Renal cortex interstitium (tissue), 11 donors: ENCODE measurements at regions not wholly inside any gene's neighbourhood (a gene's known extent, or its start where the extent isn't known, plus 50 kb on each side); places are given as distances from the start of the nearest gene placed in this dataset.

ENCODE experiments used
- DNase-seq, 11 donors: peaks; one replicate each; pipeline ENCODE4 v3.0.0-alpha.2; 2013; ENCODE audit warnings: low read depth in 9 of 11, low spot score in 4 of 11; ENCODE audit errors: extremely low read depth in 1 of 11

GRCh38 chr2:157190151-157190550 is 67.4 kb upstream of the GALNT5 start:
- no peak for DNase-seq

- no peak for DNase-seq
Observed at GRCh38 chr2:157191186-157191585, 66.3 kb upstream of the GALNT5 start.

DNA sequence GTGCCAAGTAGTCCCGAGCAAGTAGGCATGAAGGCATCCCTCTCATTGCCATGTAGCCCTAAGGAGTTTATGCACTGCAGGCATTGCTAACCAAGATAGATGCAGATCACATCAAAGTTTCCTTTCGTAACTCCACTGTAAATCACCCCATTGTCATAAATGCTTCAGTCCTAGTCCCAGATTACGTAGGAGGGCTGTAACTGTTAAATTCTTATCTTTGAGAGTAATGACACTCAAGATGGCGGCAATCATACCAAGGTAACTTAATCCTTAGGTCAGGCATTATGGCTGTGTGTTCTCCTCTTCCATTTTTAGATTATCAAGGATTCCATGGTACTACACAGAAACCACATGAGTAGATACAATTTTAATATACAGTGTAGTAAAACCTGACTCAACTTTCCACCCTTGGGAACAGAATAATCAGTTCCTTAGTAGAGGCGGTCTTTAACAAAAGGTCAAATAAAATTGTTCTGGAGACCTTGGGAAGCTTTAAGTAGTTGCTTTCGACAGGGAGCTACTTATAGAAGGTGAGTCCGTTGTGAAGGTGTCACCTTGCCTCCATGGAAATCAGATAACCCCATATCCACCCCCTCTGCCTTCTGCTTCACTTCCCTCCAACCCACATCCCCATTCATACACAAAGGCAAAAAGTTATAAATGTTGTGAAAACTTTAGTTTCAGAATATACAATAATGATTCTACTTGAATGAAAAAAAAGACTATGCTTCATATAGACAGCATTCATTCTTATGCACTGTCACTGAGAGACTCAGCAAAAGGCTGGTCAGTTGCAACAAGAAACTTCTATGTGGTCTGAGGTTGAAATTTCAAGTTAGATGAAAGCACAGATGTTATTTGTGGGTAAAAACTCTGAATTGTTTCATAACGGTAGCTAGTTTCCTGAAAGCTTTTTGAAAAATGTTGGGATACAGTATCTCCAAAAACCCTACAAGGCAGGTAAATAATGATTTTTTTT is 64.8 kb upstream of the GALNT5 start:
- no peak for DNase-seq

DNA sequence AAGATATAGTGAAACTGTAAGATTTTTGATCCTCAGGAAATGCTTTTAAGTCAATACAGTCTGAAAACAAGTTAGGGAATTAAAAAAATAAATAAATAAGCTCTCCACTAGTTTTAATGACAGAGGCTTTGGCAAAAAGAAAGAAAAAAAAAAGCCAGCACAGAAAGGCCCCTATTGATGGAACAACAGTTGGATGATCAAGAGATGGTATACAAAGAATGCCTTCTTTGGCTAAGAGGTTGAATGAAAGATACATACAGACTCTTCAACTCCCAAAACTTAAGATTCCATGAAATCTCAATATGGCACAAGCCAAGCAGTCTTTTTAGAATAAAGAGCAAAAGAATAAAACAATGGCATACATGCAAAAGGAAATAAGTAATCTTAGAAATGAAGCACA is 64.0 kb upstream of the GALNT5 start:
- no peak for DNase-seq

- peak in 10 of 11 donors; percentile 3 to 35 (median 20) for DNase-seq
Observed at GRCh38 chr2:157194097-157194688, 63.3 kb upstream of the GALNT5 start.

GRCh38 chr2:157194844-157195243 is 62.7 kb upstream of the GALNT5 start:
- no peak for DNase-seq

DNA sequence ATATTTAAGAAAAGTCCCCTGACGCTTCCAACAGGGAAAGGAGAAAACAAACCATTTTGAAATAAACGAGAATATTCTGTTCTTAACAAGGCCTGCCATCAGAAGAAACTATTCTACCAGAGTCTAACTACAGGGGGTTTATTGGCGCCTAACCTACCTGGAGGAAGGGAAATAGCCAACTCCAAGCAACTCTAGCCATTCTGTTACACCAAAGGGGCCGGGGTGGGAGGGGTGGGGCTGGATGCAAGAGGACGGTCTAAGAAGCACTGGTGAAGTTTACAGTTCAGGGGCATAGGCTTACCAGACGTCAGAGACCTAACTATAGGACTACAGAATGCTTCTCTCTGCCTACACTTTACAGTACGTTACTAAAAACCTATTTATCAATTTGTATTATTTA is 60.5 kb upstream of the GALNT5 start:
- no peak for DNase-seq

GRCh38 chr2:157197848-157198247 is 59.7 kb upstream of the GALNT5 start:
- DNase-seq: no peak

DNA sequence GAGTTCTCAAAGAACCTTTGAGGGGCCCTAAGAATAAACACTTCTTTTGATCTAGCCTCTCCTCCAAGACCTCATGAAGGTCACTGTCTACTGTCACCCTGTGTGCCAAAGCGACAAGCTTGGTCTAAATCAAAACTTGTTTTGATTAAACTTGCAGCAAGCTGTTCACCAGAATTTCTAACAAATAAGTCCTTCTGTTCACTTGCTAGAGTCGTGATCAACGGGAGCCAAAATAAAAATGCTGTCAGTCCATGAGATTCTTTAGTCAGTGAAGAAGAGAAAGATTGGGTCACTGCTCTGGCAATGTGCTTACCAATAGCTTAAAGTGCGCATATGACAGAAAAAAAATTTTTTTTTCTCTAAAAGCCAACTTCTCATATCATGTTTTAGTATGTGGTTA is 53.9 kb upstream of the GALNT5 start:
- no peak for DNase-seq

DNA sequence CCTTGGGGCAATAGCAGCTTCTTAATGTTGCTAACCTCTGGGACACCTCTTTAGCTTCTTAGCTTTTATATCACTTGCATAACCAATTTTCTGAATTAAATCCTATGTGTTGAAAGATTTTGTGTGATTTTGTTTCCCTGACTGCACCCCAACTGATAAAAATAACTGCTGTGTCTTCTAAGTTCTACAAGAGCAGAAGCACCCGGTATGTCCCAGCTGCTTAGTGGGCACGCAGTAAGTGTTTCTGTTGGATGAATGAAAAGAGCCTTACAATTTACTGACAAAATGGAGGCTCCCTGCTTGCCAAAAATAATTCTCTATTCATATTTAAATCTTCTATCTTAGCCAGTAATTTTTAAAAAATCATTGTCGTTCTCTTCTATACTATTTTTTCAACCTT is 53.1 kb upstream of the GALNT5 start:
- DNase-seq: no peak

GRCh38 chr2:157206916-157207315 is 50.6 kb upstream of the GALNT5 start:
- DNase-seq: no peak
